Midbrain (tissue), 1 donor: ENCODE measurements at regions not wholly inside any gene's neighbourhood (a gene's known extent, or its start where the extent isn't known, plus 50 kb on each side); places are given as distances from the start of the nearest gene placed in this dataset.
"Not testable (repeated sequence)": the region's sequence is repeated elsewhere in the genome, so short reads cannot be mapped to it uniquely, and the experiment has no call there.

Source experiments
- DNase-seq: peaks from one replicate; lab custom pipeline; 2025; lab: John Stamatoyannopoulos, UW

GRCh38 chr4:23085249-23085568 lies 392.5 kb downstream of the GBA3 start:
- no peak for DNase-seq

GRCh38 chr4:23084559-23085248 lies 392.0 kb downstream of the GBA3 start:
- DNase-seq: no peak

- no peak for DNase-seq
These were observed 390.7 kb downstream of the GBA3 start for GRCh38 chr4:23083391-23083790.

- not testable (repeated sequence) for DNase-seq
These were observed 387.4 kb downstream of the GBA3 start for GRCh38 chr4:23080171-23080570.

GRCh38 chr4:23070848-23071570 lies 378.3 kb downstream of the GBA3 start:
- DNase-seq: no peak

- DNase-seq: no peak
These were observed 376.0 kb downstream of the GBA3 start for GRCh38 chr4:23068756-23069155.

- DNase-seq: no peak
These were observed 375.6 kb downstream of the GBA3 start for GRCh38 chr4:23068287-23068686.

- DNase-seq: no peak
These were observed 369.5 kb downstream of the GBA3 start for GRCh38 chr4:23062188-23062587.

GRCh38 chr4:23061431-23061830 lies 368.7 kb downstream of the GBA3 start:
- DNase-seq: no peak

- no peak for DNase-seq
These were observed 368.0 kb downstream of the GBA3 start for GRCh38 chr4:23060776-23061175.

GRCh38 chr4:23058165-23058776 lies 365.5 kb downstream of the GBA3 start:
- no peak for DNase-seq

- no peak for DNase-seq
These were observed 348.8 kb downstream of the GBA3 start for GRCh38 chr4:23041501-23041900.

- DNase-seq: no peak
These were observed 347.8 kb downstream of the GBA3 start for GRCh38 chr4:23040539-23040938.

- DNase-seq: no peak
These were observed 347.1 kb downstream of the GBA3 start for GRCh38 chr4:23039818-23040217.

- DNase-seq: no peak
These were observed 346.1 kb downstream of the GBA3 start for GRCh38 chr4:23038626-23039491.

GRCh38 chr4:23036921-23037495 lies 344.3 kb downstream of the GBA3 start:
- DNase-seq: no peak

- no peak for DNase-seq
These were observed 343.8 kb downstream of the GBA3 start for GRCh38 chr4:23036503-23036902.

GRCh38 chr4:23035521-23036056 lies 342.9 kb downstream of the GBA3 start:
- no peak for DNase-seq

- no peak for DNase-seq
These were observed 342.0 kb downstream of the GBA3 start for GRCh38 chr4:23034731-23035130.

- no peak for DNase-seq
These were observed 341.1 kb downstream of the GBA3 start for GRCh38 chr4:23033796-23034195.

- DNase-seq: no peak
These were observed 336.1 kb downstream of the GBA3 start for GRCh38 chr4:23028875-23029274.

GRCh38 chr4:23023666-23024065 lies 330.9 kb downstream of the GBA3 start:
- no peak for DNase-seq
